Right lobe of liver (tissue), 4 donors: ENCODE measurements at regions not wholly inside any gene's neighbourhood (a gene's known extent, or its start where the extent isn't known, plus 50 kb on each side); places are given as distances from the start of the nearest gene placed in this dataset.

Experiments used
- POLR2A ChIP-seq: fragments of 450-650 bp; IDR thresholded peaks from one replicate; pipeline ENCODE4 v1.6.1; 2017; ENCODE audit warnings: antibody characterized with exemption, mild to moderate bottlenecking
- TF ChIP-seq, protein P1 (sequence below), 4 donors: fragments of 200-600 bp in 3 of 4; fragments of 450-650 bp in 1 of 4; IDR thresholded peaks; one replicate each; pipeline versions ENCODE4 v1.5.1 to v1.8.0; 2016 to 2022; ENCODE audit warnings: antibody characterized with exemption in 4 of 4, mild to moderate bottlenecking in 2 of 4
- donor health status: DM: no; HTN: no; CAD: no.
- donor health status: DM: no; HTN: no; CAD: no.
- donor health status: DM: no; HTN: yes; CAD: no.

DNA sequence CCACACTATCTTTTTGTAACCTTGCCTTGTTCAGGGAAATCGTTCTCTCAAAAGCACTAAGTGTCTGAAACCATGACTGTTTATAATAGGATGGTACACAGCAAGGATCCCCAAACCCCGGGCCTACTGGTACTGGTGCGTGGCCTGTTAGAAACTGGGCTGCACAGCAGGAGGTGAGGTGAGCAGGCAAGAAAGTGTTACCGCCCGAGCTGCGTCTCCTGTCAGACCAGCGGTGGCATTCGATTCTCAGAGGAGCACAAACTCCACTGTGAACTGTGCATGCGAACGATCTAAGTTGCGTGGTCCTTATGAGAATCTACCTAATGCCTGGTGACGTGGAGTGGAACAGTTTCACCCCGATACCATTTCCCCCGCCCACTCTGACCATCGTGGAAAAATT lies 81.8 kb upstream of the KCNJ3 start:
- TF ChIP-seq, protein P1, sequence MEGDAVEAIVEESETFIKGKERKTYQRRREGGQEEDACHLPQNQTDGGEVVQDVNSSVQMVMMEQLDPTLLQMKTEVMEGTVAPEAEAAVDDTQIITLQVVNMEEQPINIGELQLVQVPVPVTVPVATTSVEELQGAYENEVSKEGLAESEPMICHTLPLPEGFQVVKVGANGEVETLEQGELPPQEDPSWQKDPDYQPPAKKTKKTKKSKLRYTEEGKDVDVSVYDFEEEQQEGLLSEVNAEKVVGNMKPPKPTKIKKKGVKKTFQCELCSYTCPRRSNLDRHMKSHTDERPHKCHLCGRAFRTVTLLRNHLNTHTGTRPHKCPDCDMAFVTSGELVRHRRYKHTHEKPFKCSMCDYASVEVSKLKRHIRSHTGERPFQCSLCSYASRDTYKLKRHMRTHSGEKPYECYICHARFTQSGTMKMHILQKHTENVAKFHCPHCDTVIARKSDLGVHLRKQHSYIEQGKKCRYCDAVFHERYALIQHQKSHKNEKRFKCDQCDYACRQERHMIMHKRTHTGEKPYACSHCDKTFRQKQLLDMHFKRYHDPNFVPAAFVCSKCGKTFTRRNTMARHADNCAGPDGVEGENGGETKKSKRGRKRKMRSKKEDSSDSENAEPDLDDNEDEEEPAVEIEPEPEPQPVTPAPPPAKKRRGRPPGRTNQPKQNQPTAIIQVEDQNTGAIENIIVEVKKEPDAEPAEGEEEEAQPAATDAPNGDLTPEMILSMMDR (IDR thresholded peaks at IDR 0.05): no peak
- no peak for TF ChIP-seq POLR2A
